AML-193 (cell line): ENCODE measurements at regions not wholly inside any gene's neighbourhood (a gene's known extent, or its start where the extent isn't known, plus 50 kb on each side); places are given as distances from the start of the nearest gene placed in this dataset.
A peak's percentile ranks its signal among the peaks of the same experiment; 100 is the strongest.
"Not testable (repeated sequence)": the region's sequence is repeated elsewhere in the genome, so short reads cannot be mapped to it uniquely, and the experiment has no call there.

ENCODE experiments used
- DNase-seq, 2 experiments: peaks; one replicate each; lab custom pipeline; 2025; lab: John Stamatoyannopoulos, UW

- no peak for DNase-seq
These were observed 543.7 kb downstream of the DMRTA1 start for GRCh38 chr9:22990349-22990748.

GRCh38 chr9:22992780-22993179, 546.2 kb downstream of the DMRTA1 start:
- no peak for DNase-seq

- DNase-seq: no peak
These were observed 551.3 kb downstream of the DMRTA1 start for GRCh38 chr9:22997923-22998322.

GRCh38 chr9:23005156-23005555, 558.5 kb downstream of the DMRTA1 start:
- DNase-seq: no peak

GRCh38 chr9:23006127-23006526, 559.5 kb downstream of the DMRTA1 start:
- no peak for DNase-seq

- no peak for DNase-seq
These were observed 565.0 kb downstream of the DMRTA1 start for GRCh38 chr9:23011669-23012068.

- DNase-seq: no peak
These were observed 568.9 kb downstream of the DMRTA1 start for GRCh38 chr9:23015557-23015956.

- DNase-seq: no peak
These were observed 589.8 kb downstream of the DMRTA1 start for GRCh38 chr9:23036416-23036815.

GRCh38 chr9:23039402-23039801, 592.8 kb downstream of the DMRTA1 start:
- DNase-seq: no peak

- no peak for DNase-seq
These were observed 594.8 kb downstream of the DMRTA1 start for GRCh38 chr9:23041466-23041865.

- no peak for DNase-seq
These were observed 597.9 kb downstream of the DMRTA1 start for GRCh38 chr9:23044549-23044948.

GRCh38 chr9:23046026-23046425, 599.4 kb downstream of the DMRTA1 start:
- DNase-seq: not testable (repeated sequence)

GRCh38 chr9:23050548-23050947, 603.9 kb downstream of the DMRTA1 start:
- DNase-seq: no peak

- DNase-seq: no peak
These were observed 626.5 kb downstream of the DMRTA1 start for GRCh38 chr9:23073136-23073535.

GRCh38 chr9:23079798-23080197, 633.2 kb downstream of the DMRTA1 start:
- DNase-seq: no peak

- no peak for DNase-seq
These were observed 634.8 kb downstream of the DMRTA1 start for GRCh38 chr9:23081377-23081776.

GRCh38 chr9:23088932-23089364, 642.3 kb downstream of the DMRTA1 start:
- no peak for DNase-seq

GRCh38 chr9:23117616-23118015, 671.0 kb downstream of the DMRTA1 start:
- no peak for DNase-seq

- no peak for DNase-seq
These were observed 674.0 kb downstream of the DMRTA1 start for GRCh38 chr9:23120630-23121029.

- peak; percentile 43 to 59 for DNase-seq
These were observed 676.5 kb downstream of the DMRTA1 start for GRCh38 chr9:23123048-23123632.

GRCh38 chr9:23145467-23145866, 680.6 kb downstream of the ELAVL2 start:
- DNase-seq: no peak

- DNase-seq: no peak
These were observed 673.0 kb downstream of the ELAVL2 start for GRCh38 chr9:23153058-23153457.

GRCh38 chr9:23160491-23160890, 665.5 kb downstream of the ELAVL2 start:
- no peak for DNase-seq

- DNase-seq: no peak
These were observed 665.0 kb downstream of the ELAVL2 start for GRCh38 chr9:23160952-23161469.
